ENCODE measurements at regions not wholly inside any gene's neighbourhood (a gene's known extent, or its start where the extent isn't known, plus 50 kb on each side); places are given as distances from the start of the nearest gene placed in this dataset.

DNA sequence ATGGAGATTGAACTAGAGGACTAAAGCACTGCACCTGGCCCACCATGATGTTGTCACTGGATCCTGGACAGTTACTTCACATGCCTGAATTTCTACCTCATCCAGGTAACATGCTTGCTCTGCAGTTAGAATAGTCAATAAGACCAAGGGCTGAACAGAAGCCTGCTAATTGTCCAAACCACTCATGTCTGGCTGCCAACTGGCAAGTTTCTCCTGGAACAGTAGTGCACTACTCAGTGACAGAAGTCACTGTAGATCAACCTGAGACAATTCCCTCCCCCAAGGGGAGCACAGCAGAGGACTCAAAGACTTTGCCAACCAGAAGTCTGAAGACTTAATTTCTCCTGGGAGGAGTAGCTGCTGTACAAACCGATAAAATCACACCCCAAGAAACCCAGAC is 454.6 kb upstream of the MARCKS start:
- intact Hi-C loops (cut with micrococcal nuclease) = no loop called here
- Histone ChIP-seq H3K4me1 (no peaks in the 10 kb centered on the region), H3K36me3 (no peaks in the 10 kb centered on the region), H3K27me3 (ENCODE audit: low read depth) (no peaks in the 10 kb centered on the region), H3K27ac (replicated peaks) (no peak overlapping the region), H3K4me3 (no peak overlapping the region), H3K9me3 (replicated peaks) (no peaks in the 10 kb centered on the region)
- TF ChIP-seq, protein P1, sequence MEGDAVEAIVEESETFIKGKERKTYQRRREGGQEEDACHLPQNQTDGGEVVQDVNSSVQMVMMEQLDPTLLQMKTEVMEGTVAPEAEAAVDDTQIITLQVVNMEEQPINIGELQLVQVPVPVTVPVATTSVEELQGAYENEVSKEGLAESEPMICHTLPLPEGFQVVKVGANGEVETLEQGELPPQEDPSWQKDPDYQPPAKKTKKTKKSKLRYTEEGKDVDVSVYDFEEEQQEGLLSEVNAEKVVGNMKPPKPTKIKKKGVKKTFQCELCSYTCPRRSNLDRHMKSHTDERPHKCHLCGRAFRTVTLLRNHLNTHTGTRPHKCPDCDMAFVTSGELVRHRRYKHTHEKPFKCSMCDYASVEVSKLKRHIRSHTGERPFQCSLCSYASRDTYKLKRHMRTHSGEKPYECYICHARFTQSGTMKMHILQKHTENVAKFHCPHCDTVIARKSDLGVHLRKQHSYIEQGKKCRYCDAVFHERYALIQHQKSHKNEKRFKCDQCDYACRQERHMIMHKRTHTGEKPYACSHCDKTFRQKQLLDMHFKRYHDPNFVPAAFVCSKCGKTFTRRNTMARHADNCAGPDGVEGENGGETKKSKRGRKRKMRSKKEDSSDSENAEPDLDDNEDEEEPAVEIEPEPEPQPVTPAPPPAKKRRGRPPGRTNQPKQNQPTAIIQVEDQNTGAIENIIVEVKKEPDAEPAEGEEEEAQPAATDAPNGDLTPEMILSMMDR (IDR thresholded peaks at IDR 0.05; ENCODE audit: borderline replicate concordance) = no peak
- no peak for DNase-seq

DNA sequence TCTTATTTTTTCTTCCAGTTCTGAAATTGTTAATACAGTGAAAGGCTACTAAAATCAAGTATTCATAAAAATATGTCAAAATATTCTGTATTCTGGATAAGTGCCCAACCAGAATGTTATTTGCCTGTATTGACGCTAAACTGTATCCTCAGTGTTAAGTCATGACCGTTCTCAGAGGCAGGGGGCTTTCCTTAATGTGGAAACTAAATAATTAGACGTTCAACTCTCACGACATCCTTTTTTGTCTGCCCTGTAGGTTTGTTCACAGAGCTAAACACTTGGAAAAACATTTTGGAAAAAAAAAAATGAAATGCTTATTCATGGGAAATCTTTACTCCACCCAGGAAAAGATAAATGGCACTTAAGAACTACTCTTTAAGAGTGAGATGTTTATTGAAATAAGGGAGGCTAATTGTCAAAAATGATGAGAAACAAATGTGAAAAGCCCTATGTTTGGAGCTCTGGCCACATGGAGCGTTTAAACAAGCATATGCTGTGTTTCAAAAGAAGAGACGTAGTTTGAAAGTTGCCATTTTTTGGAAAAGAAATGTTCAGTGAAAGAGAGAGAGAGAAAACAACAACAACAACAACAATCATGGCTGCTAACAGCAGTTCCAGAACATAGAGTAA is 453.1 kb upstream of the MARCKS start:
- no peaks in the 10 kb centered on the region for H3K27me3 ChIP-seq (ENCODE audit: low read depth)
- no peak overlapping the region for H3K27ac ChIP-seq (replicated peaks)
- DNase-seq = no peak
- no peak overlapping the region for H3K4me3 ChIP-seq
- no peaks in the 10 kb centered on the region for H3K36me3 ChIP-seq
- no peaks in the 10 kb centered on the region for H3K9me3 ChIP-seq (replicated peaks)
- H3K4me1 ChIP-seq = no peaks in the 10 kb centered on the region
- TF ChIP-seq, protein P1 (IDR thresholded peaks at IDR 0.05; ENCODE audit: borderline replicate concordance) = no peak
- intact Hi-C loops (cut with micrococcal nuclease) = no loop called here

GRCh38 chr6:113405326-113406047 is 451.7 kb upstream of the MARCKS start:
- no peaks in the 10 kb centered on the region for H3K27me3 ChIP-seq (ENCODE audit: low read depth)
- H3K4me1 ChIP-seq = no peaks in the 10 kb centered on the region
- DNase-seq = no peak
- TF ChIP-seq, protein P1 (IDR thresholded peaks at IDR 0.05; ENCODE audit: borderline replicate concordance) = no peak
- no peaks in the 10 kb centered on the region for H3K36me3 ChIP-seq
- intact Hi-C loops (cut with micrococcal nuclease) = no loop called here
- H3K27ac ChIP-seq (replicated peaks) = no peak overlapping the region
- no peaks in the 10 kb centered on the region for H3K9me3 ChIP-seq (replicated peaks)
- no peak overlapping the region for H3K4me3 ChIP-seq

- no peaks in the 10 kb centered on the region for H3K9me3 ChIP-seq (replicated peaks)
- H3K27me3 ChIP-seq (ENCODE audit: low read depth) = no peaks in the 10 kb centered on the region
- intact Hi-C loops (cut with micrococcal nuclease) = no loop called here
- no peak overlapping the region for H3K27ac ChIP-seq (replicated peaks)
- no peaks in the 10 kb centered on the region for H3K36me3 ChIP-seq
- DNase-seq = no peak
- TF ChIP-seq, protein P1 (IDR thresholded peaks at IDR 0.05; ENCODE audit: borderline replicate concordance) = no peak
- H3K4me1 ChIP-seq = no peaks in the 10 kb centered on the region
- H3K4me3 ChIP-seq = no peak overlapping the region
Observed at GRCh38 chr6:113406048-113406695, 451.0 kb upstream of the MARCKS start.

DNA sequence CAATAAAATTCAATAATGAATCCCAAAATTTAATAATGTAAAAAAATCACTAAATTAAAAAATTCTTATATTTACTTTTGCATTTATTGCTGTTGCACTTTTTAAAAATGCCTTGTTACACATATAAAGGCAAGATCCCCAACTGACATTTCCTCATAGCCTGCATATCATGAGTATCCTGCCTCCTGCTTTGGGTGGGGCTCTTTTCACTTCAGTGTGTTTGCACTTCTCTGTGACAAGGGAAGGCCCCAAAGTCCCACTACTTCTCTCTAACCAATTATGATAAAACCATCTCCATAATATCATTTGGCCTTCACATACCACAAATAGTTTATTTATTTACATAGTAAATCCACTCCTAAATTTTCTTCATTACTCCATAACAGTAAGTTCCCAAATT is 446.1 kb upstream of the MARCKS start:
- intact Hi-C loops (cut with micrococcal nuclease) = no loop called here
- no peak for DNase-seq
- Histone ChIP-seq H3K4me1 (no peaks in the 10 kb centered on the region), H3K27me3 (ENCODE audit: low read depth) (no peaks in the 10 kb centered on the region), H3K27ac (replicated peaks) (no peak overlapping the region), H3K9me3 (replicated peaks) (no peaks in the 10 kb centered on the region), H3K4me3 (no peak overlapping the region), H3K36me3 (no peaks in the 10 kb centered on the region)
- TF ChIP-seq, protein P1 (IDR thresholded peaks at IDR 0.05; ENCODE audit: borderline replicate concordance) = no peak

All from left ventricle myocardium inferior (tissue), 1 donor.